Epithelial cell of proximal tubule (primary cell): ENCODE measurements at regions not wholly inside any gene's neighbourhood (a gene's known extent, or its start where the extent isn't known, plus 50 kb on each side); places are given as distances from the start of the nearest gene placed in this dataset.
"Not testable (repeated sequence)": the region's sequence is repeated elsewhere in the genome, so short reads cannot be mapped to it uniquely, and the experiment has no call there.

Experiments used
- DNase-seq: peaks from one replicate; pipeline ENCODE4 v3.0.0-alpha.2; 2011; ENCODE audit warnings: low read depth
- H3K4me3 ChIP-seq: 2 replicates; pipeline ENCODE4 v1.5.1; 2011; ENCODE audit warnings: low read depth, mild to moderate bottlenecking, low read length
- TF ChIP-seq, protein P1 (sequence below): conservative IDR thresholded peaks from 2 replicates; pipeline ENCODE4 v1.5.1; 2012; ENCODE audit warnings: low read depth, mild to moderate bottlenecking, low read length

DNA sequence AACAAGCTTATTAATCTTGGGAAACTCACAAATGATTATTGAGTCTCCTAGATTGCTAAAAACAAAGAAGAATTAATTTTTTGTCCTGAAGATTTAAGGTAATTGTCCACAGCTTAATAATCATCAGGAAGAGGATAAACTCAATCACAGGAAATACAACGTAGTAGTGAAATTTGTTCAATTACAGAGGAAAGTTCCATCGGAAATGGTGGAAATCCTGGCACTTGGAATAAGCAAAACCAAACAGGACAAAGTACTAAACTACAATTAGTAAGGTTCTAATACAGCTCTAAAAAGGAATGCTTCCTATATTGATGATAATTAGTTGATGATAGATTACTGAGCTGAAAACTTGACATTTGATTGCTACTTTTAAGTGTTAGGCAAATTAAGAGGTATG lies 485.4 kb downstream of the USP25 start:
- TF ChIP-seq, protein P1, sequence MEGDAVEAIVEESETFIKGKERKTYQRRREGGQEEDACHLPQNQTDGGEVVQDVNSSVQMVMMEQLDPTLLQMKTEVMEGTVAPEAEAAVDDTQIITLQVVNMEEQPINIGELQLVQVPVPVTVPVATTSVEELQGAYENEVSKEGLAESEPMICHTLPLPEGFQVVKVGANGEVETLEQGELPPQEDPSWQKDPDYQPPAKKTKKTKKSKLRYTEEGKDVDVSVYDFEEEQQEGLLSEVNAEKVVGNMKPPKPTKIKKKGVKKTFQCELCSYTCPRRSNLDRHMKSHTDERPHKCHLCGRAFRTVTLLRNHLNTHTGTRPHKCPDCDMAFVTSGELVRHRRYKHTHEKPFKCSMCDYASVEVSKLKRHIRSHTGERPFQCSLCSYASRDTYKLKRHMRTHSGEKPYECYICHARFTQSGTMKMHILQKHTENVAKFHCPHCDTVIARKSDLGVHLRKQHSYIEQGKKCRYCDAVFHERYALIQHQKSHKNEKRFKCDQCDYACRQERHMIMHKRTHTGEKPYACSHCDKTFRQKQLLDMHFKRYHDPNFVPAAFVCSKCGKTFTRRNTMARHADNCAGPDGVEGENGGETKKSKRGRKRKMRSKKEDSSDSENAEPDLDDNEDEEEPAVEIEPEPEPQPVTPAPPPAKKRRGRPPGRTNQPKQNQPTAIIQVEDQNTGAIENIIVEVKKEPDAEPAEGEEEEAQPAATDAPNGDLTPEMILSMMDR: no peak
- no peak for DNase-seq
- H3K4me3 ChIP-seq: no peak overlapping the region

DNA sequence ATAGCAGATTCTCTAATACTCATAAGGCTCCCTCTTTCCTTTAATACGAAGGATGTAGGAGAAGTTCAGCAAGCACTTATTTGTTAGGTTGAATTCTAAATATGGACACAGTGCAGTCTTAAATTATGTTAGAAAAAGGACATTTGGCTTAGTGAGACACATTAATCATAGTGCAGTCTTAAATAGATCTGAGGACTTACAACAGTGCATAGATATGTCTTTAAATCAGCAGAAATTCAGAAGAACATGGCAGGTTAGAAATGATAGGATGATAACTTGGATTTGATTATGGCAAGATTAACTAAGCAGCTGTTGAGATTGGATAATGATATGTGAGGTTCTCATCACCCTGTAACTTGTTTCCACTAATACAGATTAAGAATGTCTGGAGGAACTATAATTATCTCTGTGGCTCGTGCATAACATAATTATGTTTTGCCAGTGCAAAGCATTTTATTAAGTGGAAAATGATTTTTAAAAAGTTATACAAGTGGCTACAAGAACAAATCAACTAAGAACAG lies 485.9 kb downstream of the USP25 start:
- TF ChIP-seq, protein P1: no peak
- no peak for DNase-seq
- no peak overlapping the region for H3K4me3 ChIP-seq

DNA sequence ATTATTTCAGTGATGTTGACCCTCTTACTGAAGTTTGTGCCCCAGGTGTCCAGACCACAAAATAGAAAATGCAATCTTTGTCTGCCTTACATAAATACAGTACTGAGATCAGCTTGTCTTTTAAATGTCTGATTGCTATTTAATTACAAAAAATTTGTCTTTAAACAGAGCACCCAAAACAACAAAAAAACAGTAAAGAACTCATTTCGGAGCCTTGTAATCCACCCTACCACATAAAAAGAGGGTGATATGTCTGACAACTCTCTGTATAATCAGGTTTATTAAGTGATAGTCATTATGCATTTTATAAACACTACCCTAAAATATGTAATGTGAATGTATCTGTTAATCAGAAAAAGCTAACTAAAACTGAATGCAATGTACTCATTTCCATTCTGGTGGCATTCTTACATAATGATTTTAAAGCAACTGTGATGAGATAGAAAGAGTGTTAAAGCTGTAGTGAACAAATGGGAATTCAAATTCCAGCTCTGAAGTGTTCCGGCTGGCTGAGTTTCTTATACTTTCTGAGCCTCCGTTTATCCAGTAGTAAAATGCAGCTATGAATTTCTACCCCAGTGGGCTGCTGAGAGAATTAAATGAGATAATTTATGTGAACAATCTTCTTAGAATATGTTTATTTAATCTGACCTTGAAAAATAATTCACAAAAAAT lies 486.6 kb downstream of the USP25 start:
- DNase-seq: no peak
- H3K4me3 ChIP-seq: no peak overlapping the region
- TF ChIP-seq, protein P1: no peak

DNA sequence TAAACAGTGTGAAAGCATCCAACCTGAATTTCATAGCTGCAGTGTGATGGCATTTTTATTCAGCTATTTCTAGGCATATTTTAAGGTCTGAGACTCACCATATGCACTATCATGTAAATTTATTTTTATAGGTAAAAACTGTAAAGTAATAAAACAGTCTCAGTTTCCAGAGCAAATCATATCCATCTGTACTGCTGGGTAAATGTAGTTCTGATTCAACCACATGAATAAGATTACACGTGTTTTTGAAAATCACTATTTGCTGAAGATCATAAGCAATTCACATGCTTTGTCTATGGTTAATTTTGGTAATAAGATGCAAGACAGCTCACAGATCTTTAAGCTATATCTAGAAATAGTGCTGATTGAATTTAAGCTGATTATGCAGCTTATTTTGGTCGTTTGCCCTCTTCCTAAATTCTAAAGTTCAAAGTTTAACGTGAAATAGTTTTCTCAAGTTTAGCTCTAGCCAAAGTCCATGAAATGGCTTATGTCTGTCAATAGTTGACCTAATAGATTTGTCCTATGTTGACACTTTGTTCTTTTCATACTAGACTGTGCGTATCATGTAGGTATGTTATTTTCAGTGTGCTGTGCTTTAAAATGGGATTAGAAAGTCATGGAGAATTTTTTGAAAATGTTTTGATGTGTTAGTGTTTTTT lies 489.0 kb downstream of the USP25 start:
- TF ChIP-seq, protein P1: no peak
- H3K4me3 ChIP-seq: no peak overlapping the region
- DNase-seq: no peak

DNA sequence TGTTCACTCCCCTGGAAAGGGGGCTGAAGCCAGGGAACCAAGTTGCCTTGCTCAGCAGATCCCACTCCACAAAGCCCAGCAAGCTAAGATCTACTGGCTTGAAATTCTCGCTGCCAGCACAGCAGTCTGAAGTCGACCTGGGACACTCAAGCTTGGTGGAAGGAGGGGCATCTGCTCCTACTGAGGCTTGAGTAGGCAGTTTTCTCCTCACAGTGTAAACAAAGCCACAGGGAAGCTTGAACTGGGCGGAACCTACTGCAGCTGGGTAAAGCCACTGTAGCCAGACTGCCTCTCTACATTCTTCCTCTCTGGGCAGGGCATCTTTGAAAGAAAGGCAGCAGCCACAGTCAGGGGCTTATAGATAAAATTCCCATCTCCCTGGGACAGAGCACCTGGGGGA lies 495.0 kb downstream of the USP25 start:
- not testable (repeated sequence) for DNase-seq, H3K4me3 ChIP-seq

DNA sequence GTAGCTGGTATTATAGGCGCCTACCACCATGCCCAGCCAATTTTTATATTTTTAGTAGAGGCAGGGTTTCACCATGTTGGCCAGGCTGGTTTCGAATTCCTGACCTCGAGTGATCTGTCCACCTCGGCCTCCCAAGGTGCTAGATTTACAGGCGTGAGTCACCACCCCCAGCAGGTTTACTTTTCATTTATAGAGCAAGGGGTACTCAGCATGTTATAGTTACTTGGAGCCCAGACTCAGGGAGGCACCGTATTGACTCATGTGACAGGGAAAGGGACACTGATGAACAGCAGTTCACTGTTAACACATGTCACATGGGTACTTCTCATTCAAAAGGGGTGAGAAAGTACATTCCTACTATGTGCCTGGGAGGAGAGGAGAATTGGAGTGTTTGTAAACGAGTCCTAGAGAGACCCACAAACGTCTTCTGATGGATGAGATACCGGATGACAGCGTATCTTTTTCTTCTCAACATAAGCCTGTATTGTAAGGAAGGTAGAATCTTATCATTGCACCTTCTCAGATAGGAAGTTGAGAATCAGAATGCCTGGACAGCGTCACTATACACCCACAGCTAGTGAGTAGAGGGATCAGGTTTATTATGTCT lies 510.0 kb downstream of the USP25 start:
- no peak overlapping the region for H3K4me3 ChIP-seq
- DNase-seq: no peak
- TF ChIP-seq, protein P1: no peak

DNA sequence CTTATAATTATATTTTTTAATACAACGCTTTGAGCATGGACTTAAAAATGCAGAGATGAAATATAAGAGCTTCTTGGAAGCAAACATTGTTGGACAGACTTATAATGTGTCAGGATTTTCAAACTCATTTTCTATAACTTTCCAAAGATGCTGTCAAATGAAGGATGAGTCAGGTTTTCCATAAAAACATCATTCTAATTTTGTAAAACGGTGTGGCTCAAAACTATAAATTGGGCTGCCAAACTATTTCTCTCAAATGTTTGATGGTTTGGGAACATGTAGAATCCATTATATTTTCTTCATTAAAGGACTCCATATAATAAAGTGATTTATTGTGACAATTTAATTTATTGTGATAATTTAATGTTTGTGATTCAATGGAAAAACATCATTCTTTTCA lies 511.2 kb downstream of the USP25 start:
- DNase-seq: no peak
- no peak overlapping the region for H3K4me3 ChIP-seq
- TF ChIP-seq, protein P1: no peak
